ENCODE measurements at regions not wholly inside any gene's neighbourhood (a gene's known extent, or its start where the extent isn't known, plus 50 kb on each side); places are given as distances from the start of the nearest gene placed in this dataset.

- TF ChIP-seq POLR2A (IDR thresholded peaks at IDR 0.05) (no peak), CTCF (IDR thresholded peaks at IDR 0.05) (no peak), POLR2AphosphoS5 (IDR thresholded peaks at IDR 0.05) (no peak), EP300 (IDR thresholded peaks at IDR 0.05) (no peak)
Observed at GRCh38 chr21:15566703-15567102, 163.1 kb upstream of the USP25 start.
